PC-9 (cell line): ENCODE measurements at regions not wholly inside any gene's neighbourhood (a gene's known extent, or its start where the extent isn't known, plus 50 kb on each side); places are given as distances from the start of the nearest gene placed in this dataset.

ENCODE experiments used
- BruUV-seq: library from RNA; stranded (reverse); fragments of 400-500 nt; replicated peaks from 2 replicates; lab custom pipeline; 2021; lab: Mats Ljungman, UMichigan
- CTCF ChIA-PET: fragments of 300-600 bp; sonication (Branson Sonifier 250); formaldehyde crosslinking; loops from one replicate; lab custom pipeline; 2022; ENCODE audit warnings: antibody characterized with exemption; lab: Charles Lee
- POLR2A ChIA-PET: fragments of 300-600 bp; sonication (Branson Sonifier 250); formaldehyde crosslinking; loops from one replicate; lab custom pipeline; 2022; ENCODE audit warnings: antibody characterized with exemption; ENCODE audit not compliant: unreplicated experiment; lab: Charles Lee
- DNase-seq, 2 experiments: peaks; one replicate each; pipeline versions ENCODE4 v3.0.0 to v3.0.0-alpha.2; 2015 to 2022; ENCODE audit warnings: mixed read lengths in 1 of 2
- H2AFZ ChIP-seq: fragments of 200-600 bp; sonication (generic); 2 replicates; pipeline ENCODE4 v1.8.1; 2017; ENCODE audit warnings: antibody characterized with exemption
- H3F3A ChIP-seq: fragments of 200-600 bp; sonication (generic); 2 replicates; pipeline ENCODE4 v1.8.1; 2017; ENCODE audit warnings: antibody characterized with exemption, mild to moderate bottlenecking, low read depth; ENCODE audit not compliant: insufficient read depth
- H3K27ac ChIP-seq: fragments of 200-600 bp; sonication (generic); 2 replicates; pipeline ENCODE4 v1.6.1; 2016; ENCODE audit warnings: mixed run types
- H3K27me3 ChIP-seq: fragments of 200-600 bp; sonication (generic); 2 replicates; pipeline ENCODE4 v1.6.1; 2016; ENCODE audit warnings: low read depth, mixed run types; ENCODE audit not compliant: insufficient read depth
- H3K36me3 ChIP-seq: fragments of 200-600 bp; sonication (generic); 2 replicates; pipeline ENCODE4 v1.6.1; 2016; ENCODE audit warnings: low read depth, mixed run types
- H3K4me1 ChIP-seq: fragments of 200-600 bp; sonication (generic); replicated peaks from 2 replicates; pipeline ENCODE4 v1.6.1; 2016; ENCODE audit warnings: mixed run types; ENCODE audit not compliant: insufficient read depth
- H3K4me2 ChIP-seq: fragments of 200-600 bp; sonication (generic); 2 replicates; pipeline ENCODE4 v1.6.1; 2017; ENCODE audit warnings: mixed run types
- H3K4me3 ChIP-seq: fragments of 200-600 bp; sonication (generic); 2 replicates; pipeline ENCODE4 v1.6.1; 2016; ENCODE audit warnings: mixed run types
- H3K79me2 ChIP-seq: fragments of 200-600 bp; sonication (generic); 2 replicates; pipeline ENCODE4 v1.6.1; 2017; ENCODE audit warnings: low read depth, mixed run types
- H3K9me2 ChIP-seq: fragments of 200-600 bp; sonication (generic); 2 replicates; pipeline ENCODE4 v1.8.1; 2017; ENCODE audit warnings: mild to moderate bottlenecking; ENCODE audit not compliant: insufficient read depth
- H3K9me3 ChIP-seq: fragments of 200-600 bp; sonication (generic); 2 replicates; pipeline ENCODE4 v1.8.1; 2016; ENCODE audit warnings: low read depth; ENCODE audit not compliant: insufficient read depth
- H4K20me1 ChIP-seq: fragments of 200-600 bp; sonication (generic); 2 replicates; pipeline ENCODE4 v1.8.1; 2017; ENCODE audit not compliant: insufficient read depth
- EZH2 ChIP-seq: fragments of 200-600 bp; sonication (generic); IDR thresholded peaks from 2 replicates; pipeline ENCODE4 v1.8.0; 2017; ENCODE audit warnings: antibody characterized with exemption, low read depth
- intact Hi-C: fragments of 100-400 bp; cut with micrococcal nuclease; formaldehyde crosslinking; loops from one replicate; pipeline ENCODE4 v1.10.0; 2022; ENCODE audit not compliant: unreplicated experiment
- TF ChIP-seq, protein P1 (sequence below): fragments of 200-600 bp; sonication (generic); conservative IDR thresholded peaks from 2 replicates; pipeline ENCODE4 v1.6.1; 2017; ENCODE audit warnings: mixed run types, antibody characterized with exemption, mild to moderate bottlenecking, moderate library complexity

DNA sequence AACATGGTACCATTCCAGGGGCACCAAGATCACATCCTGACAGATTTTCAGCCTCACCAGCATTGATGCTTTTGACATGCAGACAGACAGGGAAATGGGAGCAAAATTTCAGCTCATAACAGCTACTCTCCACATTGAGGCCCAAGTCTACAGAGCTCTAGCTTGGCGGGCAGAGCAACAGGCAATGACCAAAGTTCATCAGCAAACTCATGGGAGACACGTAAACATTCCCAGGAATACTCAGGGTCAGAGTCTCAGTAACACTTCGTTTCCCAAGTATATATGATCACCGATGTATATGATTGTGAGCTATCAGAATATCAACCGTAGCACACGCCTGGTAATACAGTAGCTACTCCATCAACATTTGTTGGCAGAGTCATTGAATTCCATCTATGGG is 59.2 kb upstream of the SLC24A5 start:
- no peak overlapping the region for H3K4me3 ChIP-seq
- H3K27ac ChIP-seq = no peak overlapping the region
- H3K4me1 ChIP-seq = no peaks in the 10 kb centered on the region
- DNase-seq = no peak
- no TSS peak for BruUV-seq
- no peaks in the 10 kb centered on the region for H3K79me2 ChIP-seq
- H3K4me2 ChIP-seq = no peak overlapping the region
- H2AFZ ChIP-seq = no peak overlapping the region
- no peak for TF ChIP-seq EZH2
- TF ChIP-seq, protein P1, sequence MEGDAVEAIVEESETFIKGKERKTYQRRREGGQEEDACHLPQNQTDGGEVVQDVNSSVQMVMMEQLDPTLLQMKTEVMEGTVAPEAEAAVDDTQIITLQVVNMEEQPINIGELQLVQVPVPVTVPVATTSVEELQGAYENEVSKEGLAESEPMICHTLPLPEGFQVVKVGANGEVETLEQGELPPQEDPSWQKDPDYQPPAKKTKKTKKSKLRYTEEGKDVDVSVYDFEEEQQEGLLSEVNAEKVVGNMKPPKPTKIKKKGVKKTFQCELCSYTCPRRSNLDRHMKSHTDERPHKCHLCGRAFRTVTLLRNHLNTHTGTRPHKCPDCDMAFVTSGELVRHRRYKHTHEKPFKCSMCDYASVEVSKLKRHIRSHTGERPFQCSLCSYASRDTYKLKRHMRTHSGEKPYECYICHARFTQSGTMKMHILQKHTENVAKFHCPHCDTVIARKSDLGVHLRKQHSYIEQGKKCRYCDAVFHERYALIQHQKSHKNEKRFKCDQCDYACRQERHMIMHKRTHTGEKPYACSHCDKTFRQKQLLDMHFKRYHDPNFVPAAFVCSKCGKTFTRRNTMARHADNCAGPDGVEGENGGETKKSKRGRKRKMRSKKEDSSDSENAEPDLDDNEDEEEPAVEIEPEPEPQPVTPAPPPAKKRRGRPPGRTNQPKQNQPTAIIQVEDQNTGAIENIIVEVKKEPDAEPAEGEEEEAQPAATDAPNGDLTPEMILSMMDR = no peak
- no peaks in the 10 kb centered on the region for H3K27me3 ChIP-seq
- POLR2A ChIA-PET = no interaction called here
- intact Hi-C loops = no loop called here
- no peaks in the 10 kb centered on the region for H3K9me2 ChIP-seq
- no peaks in the 10 kb centered on the region for H3K9me3 ChIP-seq
- H3F3A ChIP-seq = no peaks in the 10 kb centered on the region
- H4K20me1 ChIP-seq = no peaks in the 10 kb centered on the region
- H3K36me3 ChIP-seq = no peaks in the 10 kb centered on the region
- CTCF ChIA-PET = no interaction called here

DNA sequence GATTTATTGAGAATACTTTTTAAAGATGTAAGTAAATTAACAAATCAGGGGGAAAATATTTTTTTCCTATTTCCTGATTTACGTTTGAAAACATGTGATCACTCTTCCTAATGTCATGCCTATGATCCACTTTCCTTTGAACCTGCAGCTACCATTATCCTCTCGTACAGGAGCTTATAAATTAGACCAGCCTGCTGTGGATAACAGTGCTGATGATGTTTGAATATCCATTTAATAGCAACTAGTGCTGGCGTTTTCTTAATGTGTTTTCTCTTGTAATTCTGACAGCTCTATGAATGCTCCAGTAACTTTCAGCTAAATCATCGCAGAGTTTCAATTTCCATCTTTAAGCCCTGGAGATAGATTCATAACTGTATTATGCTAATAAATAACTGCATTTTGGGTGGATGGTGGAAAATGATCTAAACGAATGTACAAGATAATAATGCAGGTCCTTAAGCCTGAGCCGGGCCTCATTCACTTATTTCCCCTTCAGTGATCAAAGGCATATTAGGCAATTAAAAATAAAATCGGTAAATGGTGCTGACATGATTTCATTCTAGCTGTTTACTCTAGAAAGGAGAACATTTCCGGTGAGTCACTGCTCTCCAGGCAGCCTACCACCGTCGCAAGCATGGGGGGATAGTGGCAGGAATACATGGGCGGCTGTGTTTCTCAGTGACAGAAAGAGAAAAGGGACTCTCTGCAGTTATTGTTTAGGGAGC is 58.5 kb upstream of the SLC24A5 start:
- no peak overlapping the region for H3K4me3 ChIP-seq
- no peaks in the 10 kb centered on the region for H3K9me3 ChIP-seq
- no peaks in the 10 kb centered on the region for H3F3A ChIP-seq
- ChIA-PET POLR2A (no interaction called here), CTCF (no interaction called here)
- H3K9me2 ChIP-seq = no peaks in the 10 kb centered on the region
- H3K4me1 ChIP-seq = no peaks in the 10 kb centered on the region
- no peak for DNase-seq
- H2AFZ ChIP-seq = no peak overlapping the region
- H4K20me1 ChIP-seq = no peaks in the 10 kb centered on the region
- intact Hi-C loops = no loop called here
- H3K36me3 ChIP-seq = no peaks in the 10 kb centered on the region
- no peak overlapping the region for H3K4me2 ChIP-seq
- BruUV-seq = no TSS peak
- H3K79me2 ChIP-seq = no peaks in the 10 kb centered on the region
- TF ChIP-seq EZH2 = no peak
- TF ChIP-seq, protein P1 = no peak
- H3K27me3 ChIP-seq = no peaks in the 10 kb centered on the region
- no peak overlapping the region for H3K27ac ChIP-seq

DNA sequence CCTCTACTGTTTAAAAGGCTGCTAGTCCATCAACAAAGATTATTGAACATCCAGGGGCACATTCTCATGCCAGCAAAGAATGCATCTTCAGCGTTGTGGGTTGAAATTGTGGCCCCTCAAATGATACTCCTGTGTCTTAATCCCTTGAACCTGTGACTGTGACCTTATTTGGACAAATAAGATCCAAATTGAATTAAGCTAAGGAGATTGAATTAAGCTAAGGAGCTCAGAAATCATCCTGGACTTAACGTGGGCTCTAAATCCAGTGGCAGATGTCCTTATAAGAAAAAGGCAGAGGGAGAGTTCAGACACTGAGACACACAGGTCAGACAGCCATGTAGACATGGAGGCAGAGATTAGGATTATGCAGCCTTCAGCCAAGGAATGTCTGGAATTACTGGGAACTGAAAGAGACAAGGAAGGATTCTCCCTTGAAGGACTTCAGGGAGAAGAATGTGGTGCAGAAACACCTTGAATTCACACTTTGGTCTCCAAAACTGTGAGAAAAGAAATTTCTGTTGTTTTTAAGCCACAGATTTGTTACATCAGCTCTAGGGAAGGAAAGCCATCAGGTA is 57.3 kb upstream of the SLC24A5 start:
- Histone ChIP-seq H3K27ac (no peak overlapping the region), H2AFZ (no peak overlapping the region), H3K79me2 (no peaks in the 10 kb centered on the region), H3K4me1 (no peaks in the 10 kb centered on the region), H3K4me2 (no peak overlapping the region), H3F3A (no peaks in the 10 kb centered on the region), H3K9me3 (no peaks in the 10 kb centered on the region), H3K27me3 (no peaks in the 10 kb centered on the region), H3K36me3 (no peaks in the 10 kb centered on the region), H4K20me1 (no peaks in the 10 kb centered on the region), H3K9me2 (no peaks in the 10 kb centered on the region), H3K4me3 (no peak overlapping the region)
- ChIA-PET CTCF (no interaction called here), POLR2A (no interaction called here)
- no TSS peak for BruUV-seq
- no peak for TF ChIP-seq EZH2
- TF ChIP-seq, protein P1 = no peak
- intact Hi-C loops = no loop called here
- DNase-seq = no peak
